ENCODE measurements at regions not wholly inside any gene's neighbourhood (a gene's known extent, or its start where the extent isn't known, plus 50 kb on each side); places are given as distances from the start of the nearest gene placed in this dataset.

- TF ChIP-seq POLR2A (IDR thresholded peaks at IDR 0.05), result no peak
- no peak for TF ChIP-seq CTCF (IDR thresholded peaks at IDR 0.05 in 8 of 11, conservative IDR thresholded peaks at IDR 0.05 in 3 of 11)
- no peak for TF ChIP-seq POLR2AphosphoS5 (IDR thresholded peaks at IDR 0.05)
These were observed 509.5 kb downstream of the UQCRFS1 start for GRCh38 chr19:28703400-28703956.

Data from spleen (tissue), 7 donors.